HepG2 (cell line): ENCODE measurements at regions not wholly inside any gene's neighbourhood (a gene's known extent, or its start where the extent isn't known, plus 50 kb on each side); places are given as distances from the start of the nearest gene placed in this dataset.

ENCODE experiments used
- ATAC-seq: fragments of 200-7000 bp; cut with Tn5 transposase; 3 replicates; pipeline ENCODE4 v1.9.1; 2020; ENCODE audit warnings: mild to moderate bottlenecking, moderate library complexity
- BruUV-seq: library from RNA; stranded (reverse); fragments of 400-500 nt; replicated peaks from 2 replicates; lab custom pipeline; 2021; lab: Mats Ljungman, UMichigan
- CTCF ChIA-PET: fragments of 300-600 bp; formaldehyde crosslinking; extraction: SDS; loops from one replicate; lab custom pipeline; 2021; ENCODE audit warnings: low total read pairs, inconsistent platforms, low intra/inter-chr PET ratio; lab: Yijun Ruan, JAX
- POLR2A ChIA-PET: fragments of 350-600 bp; sonication (Branson Sonifier 250); formaldehyde crosslinking; loops from one replicate; lab custom pipeline; 2020; ENCODE audit warnings: antibody characterized with exemption, inconsistent platforms; lab: Yijun Ruan, JAX
- DNase-seq: peaks from one replicate; pipeline ENCODE4 v3.0.0-alpha.2; 2015; ENCODE audit warnings: low spot score
- FAIRE-seq: peaks from 3 replicates; lab custom pipeline; 2011; peaks lifted over from hg19 to GRCh38; lab: Jason Lieb, UNC
- H2AFZ ChIP-seq: one replicate; pipeline ENCODE4 v1.6.1; 2011; ENCODE audit warnings: low read length, inconsistent platforms
- H3K27ac ChIP-seq: fragments of 300-600 bp; 3 replicates; pipeline ENCODE4 v1.8.0; 2011; ENCODE audit warnings: mixed run types, mild to moderate bottlenecking, mixed read lengths, low read length, inconsistent platforms; ENCODE audit not compliant: insufficient read depth; ENCODE audit errors: extremely low read length
- H3K27me3 ChIP-seq, 2 experiments: fragments of 200-600 bp in 1 of 2; 2 replicates in 1 of 2; 3 replicates in 1 of 2; pipeline versions ENCODE4 v1.6.0 to v1.8.0; 2011; ENCODE audit warnings: low read length in 2 of 2, mild to moderate bottlenecking in 2 of 2, moderate library complexity in 2 of 2, inconsistent platforms in 1 of 2; ENCODE audit not compliant: insufficient read depth in 2 of 2, control insufficient read depth in 1 of 2
- H3K36me3 ChIP-seq, 2 experiments: fragments of 200-600 bp in 1 of 2; replicated peaks in 1 of 2; 2 replicates in 1 of 2; 3 replicates in 1 of 2; pipeline versions ENCODE4 v1.5.1 to v1.8.0; 2011; ENCODE audit warnings: low read length in 2 of 2, inconsistent platforms in 1 of 2; ENCODE audit not compliant: insufficient read depth in 2 of 2, control insufficient read depth in 1 of 2
- H3K4me1 ChIP-seq: 2 replicates; pipeline ENCODE4 v1.5.1; 2012; ENCODE audit warnings: low read length, inconsistent platforms; ENCODE audit not compliant: insufficient read depth
- H3K4me2 ChIP-seq: 2 replicates; pipeline ENCODE4 v1.6.0; 2011; ENCODE audit warnings: low read depth, low read length, inconsistent platforms
- H3K4me3 ChIP-seq, 3 experiments: fragments of 200-600 bp in 1 of 3; sonication (generic), shearing (Covaris generic) in 1 of 3; replicated peaks in 1 of 3; 2 replicates each; pipeline ENCODE4 v1.5.1; 2011 to 2016; ENCODE audit warnings: low read length in 3 of 3, inconsistent platforms in 2 of 3, low read depth in 2 of 3, mild to moderate bottlenecking in 2 of 3, control low read depth in 1 of 3, mixed read lengths in 1 of 3; ENCODE audit not compliant: insufficient read depth in 1 of 3
- H3K79me2 ChIP-seq: one replicate; pipeline ENCODE4 v1.6.1; 2011; ENCODE audit warnings: low read length, inconsistent platforms; ENCODE audit not compliant: insufficient read depth
- H3K9ac ChIP-seq: 2 replicates; pipeline ENCODE4 v1.6.0; 2011; ENCODE audit warnings: mild to moderate bottlenecking, low read depth, low read length, inconsistent platforms; ENCODE audit not compliant: insufficient read depth
- H3K9me3 ChIP-seq: 2 replicates; pipeline ENCODE4 v1.5.1; 2012; ENCODE audit warnings: mild to moderate bottlenecking, low read length
- H4K20me1 ChIP-seq: 2 replicates; pipeline ENCODE4 v1.6.0; 2011; ENCODE audit warnings: inconsistent platforms, mild to moderate bottlenecking, low read length, moderate library complexity; ENCODE audit not compliant: insufficient read depth
- ADNP ChIP-seq: sonication (generic); formaldehyde crosslinking; IDR thresholded peaks from 2 replicates; pipeline ENCODE4 v1.4.0; 2020; ENCODE audit warnings: missing genetic modification reagents
- ELF3 ChIP-seq: IDR thresholded peaks from 2 replicates; pipeline ENCODE4 v1.6.1; 2016; ENCODE audit warnings: missing genetic modification reagents, missing compliant biosample characterization
- PHB2 ChIP-seq: fragments of 450-650 bp; IDR thresholded peaks from 2 replicates; pipeline ENCODE4 v1.6.1; 2018; ENCODE audit not compliant: partially characterized antibody
- RFXANK ChIP-seq: IDR thresholded peaks from 2 replicates; pipeline ENCODE4 v1.6.1; 2016
- SP2 ChIP-seq: sonication (generic); formaldehyde crosslinking; IDR thresholded peaks from 2 replicates; pipeline ENCODE4 v1.5.1; 2020; ENCODE audit warnings: mild to moderate bottlenecking, missing genetic modification reagents
- ZBTB10 ChIP-seq: sonication (generic); formaldehyde crosslinking; IDR thresholded peaks from 2 replicates; pipeline ENCODE4 v1.4.0; 2020; ENCODE audit warnings: missing genetic modification reagents, borderline replicate concordance
- ZBTB33 ChIP-seq: sonication (generic); formaldehyde crosslinking; IDR thresholded peaks from 2 replicates; pipeline ENCODE4 v1.4.0; 2020; ENCODE audit warnings: missing genetic modification reagents
- ZBTB42 ChIP-seq: sonication (generic); formaldehyde crosslinking; IDR thresholded peaks from 2 replicates; pipeline ENCODE4 v1.5.0; 2020; ENCODE audit warnings: mild to moderate bottlenecking, missing genetic modification reagents
- ZFP36L2 ChIP-seq: sonication (generic); formaldehyde crosslinking; IDR thresholded peaks from 2 replicates; pipeline ENCODE4 v1.4.0; 2020; ENCODE audit warnings: missing genetic modification reagents
- ZNF143 ChIP-seq: sonication (generic); formaldehyde crosslinking; IDR thresholded peaks from 2 replicates; pipeline ENCODE4 v1.4.0; 2020; ENCODE audit warnings: missing genetic modification reagents
- ZNF543 ChIP-seq: sonication (generic); formaldehyde crosslinking; IDR thresholded peaks from 2 replicates; pipeline ENCODE4 v1.4.0; 2020; ENCODE audit warnings: mild to moderate bottlenecking, missing genetic modification reagents
- ZNF576 ChIP-seq: sonication (generic); formaldehyde crosslinking; IDR thresholded peaks from 2 replicates; pipeline ENCODE4 v1.4.0; 2020; ENCODE audit warnings: mild to moderate bottlenecking, missing genetic modification reagents
- ZNF740 ChIP-seq: sonication (generic); formaldehyde crosslinking; IDR thresholded peaks from 2 replicates; pipeline ENCODE4 v1.4.0; 2020; ENCODE audit warnings: missing genetic modification reagents
- ZNF816 ChIP-seq: sonication (generic); formaldehyde crosslinking; IDR thresholded peaks from 2 replicates; pipeline ENCODE4 v1.8.0; 2022; ENCODE audit warnings: missing genetic modification reagents, mild to moderate bottlenecking, borderline replicate concordance
- in situ Hi-C: cut with HindIII; loops from 2 replicates; pipeline ENCODE4 v1.10.0; 2017; ENCODE audit warnings: low pct_unique_long_range_greater_than_20kb; ENCODE audit not compliant: extremely low pct_ligation_motif_present
- intact Hi-C: fragments of 100-400 bp; cut with micrococcal nuclease; formaldehyde crosslinking; loops from one replicate; pipeline ENCODE4 v1.10.0; 2022; ENCODE audit not compliant: unreplicated experiment

- DNase-seq (no peak), ATAC-seq (no peak), FAIRE-seq (no peak)
- no TSS peak for BruUV-seq
- no peak overlapping the region for H3K4me3 ChIP-seq
- in situ Hi-C loops (no loop called here), intact Hi-C loops (no loop called here)
- no peak overlapping the region for H3K27ac ChIP-seq
- H3K9ac ChIP-seq = no peak overlapping the region
- H2AFZ ChIP-seq = no peak overlapping the region
- no peak for TF ChIP-seq ZNF740 (CRISPR knock-in tag)
- no peak for TF ChIP-seq ZBTB10
- no peak for TF ChIP-seq PHB2
- TF ChIP-seq ZNF143 (CRISPR knock-in tag) = no peak
- no peak for TF ChIP-seq SP2
- no peak for TF ChIP-seq ZNF543 (CRISPR knock-in tag)
- no peak for TF ChIP-seq ZFP36L2 (CRISPR knock-in tag)
- no peak for TF ChIP-seq ELF3 (CRISPR knock-in tag)
- TF ChIP-seq ZBTB33 (CRISPR knock-in tag) = no peak
- no peak for TF ChIP-seq RFXANK
- no peak for TF ChIP-seq ZBTB42 (CRISPR knock-in tag)
- TF ChIP-seq ZNF816 (CRISPR knock-in tag) = no peak
- TF ChIP-seq ZNF576 = no peak
- no peak for TF ChIP-seq ADNP (CRISPR knock-in tag)
- no peak overlapping the region for H3K4me2 ChIP-seq
- ChIA-PET CTCF (no interaction called here), POLR2A (no interaction called here)
- no peaks in the 10 kb centered on the region for H3K79me2 ChIP-seq
- H3K36me3 ChIP-seq = no peaks in the 10 kb centered on the region
- no peaks in the 10 kb centered on the region for H3K4me1 ChIP-seq
- H3K27me3 ChIP-seq = no peaks in the 10 kb centered on the region
- no peaks in the 10 kb centered on the region for H4K20me1 ChIP-seq
- H3K9me3 ChIP-seq = no peaks in the 10 kb centered on the region
Measured at GRCh38 chr2:142217804-142218203, 87.0 kb upstream of the LRP1B start.
